Spleen (tissue), 7 donors: ENCODE measurements at regions not wholly inside any gene's neighbourhood (a gene's known extent, or its start where the extent isn't known, plus 50 kb on each side); places are given as distances from the start of the nearest gene placed in this dataset.

ENCODE experiments used
- POLR2A ChIP-seq, 3 donors: fragments of 450-650 bp; IDR thresholded peaks; one replicate each; pipeline ENCODE4 v1.5.1; 2017; ENCODE audit warnings: antibody characterized with exemption in 3 of 3, mild to moderate bottlenecking in 1 of 3
- POLR2AphosphoS5 ChIP-seq, 3 donors: sonication (generic); formaldehyde crosslinking; IDR thresholded peaks; one replicate each; pipeline ENCODE4 v1.5.1; 2017; ENCODE audit warnings: antibody characterized with exemption in 3 of 3
- TF ChIP-seq, protein P1 (sequence below), 11 experiments: fragments of 200-600 bp in 7 of 11; fragments of 450-650 bp in 4 of 11; sonication (generic) in 4 of 11; IDR thresholded peaks in 8 of 11; conservative IDR thresholded peaks in 3 of 11; 1 replicate in 7 of 11; 2 replicates in 4 of 11; pipeline versions ENCODE4 v1.4.0 to v1.8.0; 2016 to 2021; ENCODE audit warnings: antibody characterized with exemption in 11 of 11, inconsistent platforms in 4 of 11, mild to moderate bottlenecking in 1 of 11
- donor health status: DM: no; HTN: no; CAD: no; lungs with moderate emphysema.
- donor health status: DM: no; HTN: no; CAD: no.
- donor health status: DM: no; HTN: no; CAD: no.

DNA sequence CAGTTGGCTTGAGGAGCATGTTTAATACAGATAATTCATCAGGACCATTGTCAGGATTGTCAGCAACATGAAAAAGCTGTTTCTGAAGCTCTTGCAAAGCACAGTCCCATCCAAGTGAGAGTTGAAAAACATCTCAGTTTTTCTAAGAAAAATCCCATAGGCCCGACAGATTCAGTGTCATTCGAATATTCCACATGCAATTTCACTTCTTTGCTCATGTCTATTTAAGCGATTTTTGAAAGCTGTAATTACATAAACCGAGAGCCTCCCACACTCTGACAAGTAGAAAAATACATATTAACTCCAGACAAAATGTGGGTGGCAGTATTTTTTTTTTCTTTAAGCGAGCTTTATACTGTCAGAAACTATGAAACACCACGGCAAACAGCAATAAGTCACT, 134.7 kb upstream of the GALNT5 start:
- TF ChIP-seq, protein P1, sequence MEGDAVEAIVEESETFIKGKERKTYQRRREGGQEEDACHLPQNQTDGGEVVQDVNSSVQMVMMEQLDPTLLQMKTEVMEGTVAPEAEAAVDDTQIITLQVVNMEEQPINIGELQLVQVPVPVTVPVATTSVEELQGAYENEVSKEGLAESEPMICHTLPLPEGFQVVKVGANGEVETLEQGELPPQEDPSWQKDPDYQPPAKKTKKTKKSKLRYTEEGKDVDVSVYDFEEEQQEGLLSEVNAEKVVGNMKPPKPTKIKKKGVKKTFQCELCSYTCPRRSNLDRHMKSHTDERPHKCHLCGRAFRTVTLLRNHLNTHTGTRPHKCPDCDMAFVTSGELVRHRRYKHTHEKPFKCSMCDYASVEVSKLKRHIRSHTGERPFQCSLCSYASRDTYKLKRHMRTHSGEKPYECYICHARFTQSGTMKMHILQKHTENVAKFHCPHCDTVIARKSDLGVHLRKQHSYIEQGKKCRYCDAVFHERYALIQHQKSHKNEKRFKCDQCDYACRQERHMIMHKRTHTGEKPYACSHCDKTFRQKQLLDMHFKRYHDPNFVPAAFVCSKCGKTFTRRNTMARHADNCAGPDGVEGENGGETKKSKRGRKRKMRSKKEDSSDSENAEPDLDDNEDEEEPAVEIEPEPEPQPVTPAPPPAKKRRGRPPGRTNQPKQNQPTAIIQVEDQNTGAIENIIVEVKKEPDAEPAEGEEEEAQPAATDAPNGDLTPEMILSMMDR (IDR thresholded peaks at IDR 0.05 in 8 of 11, conservative IDR thresholded peaks at IDR 0.05 in 3 of 11), result no peak
- TF ChIP-seq POLR2A (IDR thresholded peaks at IDR 0.05) (no peak), POLR2AphosphoS5 (IDR thresholded peaks at IDR 0.05) (no peak)
